ENCODE measurements at regions not wholly inside any gene's neighbourhood (a gene's known extent, or its start where the extent isn't known, plus 50 kb on each side); places are given as distances from the start of the nearest gene placed in this dataset.

DNA sequence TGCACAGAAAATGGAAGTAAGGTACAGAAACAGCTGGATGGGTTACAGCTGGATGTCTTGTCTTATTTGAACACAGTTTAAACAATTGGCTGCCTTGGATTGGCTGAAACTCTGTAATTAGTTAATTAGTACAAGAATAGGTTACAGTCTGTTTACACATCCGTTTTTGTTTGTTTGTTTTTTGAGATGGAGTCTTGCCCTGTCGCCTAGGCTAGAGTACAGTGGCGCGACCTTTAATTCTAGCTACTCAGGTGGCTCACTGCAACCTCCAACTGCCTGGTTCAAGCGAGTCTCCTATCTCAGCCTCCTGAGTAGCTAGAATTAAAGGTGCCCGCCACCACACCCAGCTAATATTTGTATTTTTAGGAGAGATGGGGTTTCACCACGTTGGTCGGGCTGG, 368.7 kb upstream of the KLF4 start:
- H3K9me3 Mint-ChIP-seq, result peaks cover 4% of the 10 kb centered on the region
- H3K36me3 Mint-ChIP-seq (ENCODE audit: low read depth), result no peaks in the 10 kb centered on the region
- H3K27me3 Mint-ChIP-seq (ENCODE audit: low read depth), result no peaks in the 10 kb centered on the region
- H3K4me3 Mint-ChIP-seq, result no peak overlapping the region
- no peak overlapping the region for H3K27ac Mint-ChIP-seq (ENCODE audit: unreplicated experiment)
- TF ChIP-seq, protein P1, sequence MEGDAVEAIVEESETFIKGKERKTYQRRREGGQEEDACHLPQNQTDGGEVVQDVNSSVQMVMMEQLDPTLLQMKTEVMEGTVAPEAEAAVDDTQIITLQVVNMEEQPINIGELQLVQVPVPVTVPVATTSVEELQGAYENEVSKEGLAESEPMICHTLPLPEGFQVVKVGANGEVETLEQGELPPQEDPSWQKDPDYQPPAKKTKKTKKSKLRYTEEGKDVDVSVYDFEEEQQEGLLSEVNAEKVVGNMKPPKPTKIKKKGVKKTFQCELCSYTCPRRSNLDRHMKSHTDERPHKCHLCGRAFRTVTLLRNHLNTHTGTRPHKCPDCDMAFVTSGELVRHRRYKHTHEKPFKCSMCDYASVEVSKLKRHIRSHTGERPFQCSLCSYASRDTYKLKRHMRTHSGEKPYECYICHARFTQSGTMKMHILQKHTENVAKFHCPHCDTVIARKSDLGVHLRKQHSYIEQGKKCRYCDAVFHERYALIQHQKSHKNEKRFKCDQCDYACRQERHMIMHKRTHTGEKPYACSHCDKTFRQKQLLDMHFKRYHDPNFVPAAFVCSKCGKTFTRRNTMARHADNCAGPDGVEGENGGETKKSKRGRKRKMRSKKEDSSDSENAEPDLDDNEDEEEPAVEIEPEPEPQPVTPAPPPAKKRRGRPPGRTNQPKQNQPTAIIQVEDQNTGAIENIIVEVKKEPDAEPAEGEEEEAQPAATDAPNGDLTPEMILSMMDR (conservative IDR thresholded peaks at IDR 0.05), result no peak
- no peak for DNase-seq (ENCODE audit: low read depth, low spot score)
- H3K4me1 Mint-ChIP-seq, result no peaks in the 10 kb centered on the region

DNA sequence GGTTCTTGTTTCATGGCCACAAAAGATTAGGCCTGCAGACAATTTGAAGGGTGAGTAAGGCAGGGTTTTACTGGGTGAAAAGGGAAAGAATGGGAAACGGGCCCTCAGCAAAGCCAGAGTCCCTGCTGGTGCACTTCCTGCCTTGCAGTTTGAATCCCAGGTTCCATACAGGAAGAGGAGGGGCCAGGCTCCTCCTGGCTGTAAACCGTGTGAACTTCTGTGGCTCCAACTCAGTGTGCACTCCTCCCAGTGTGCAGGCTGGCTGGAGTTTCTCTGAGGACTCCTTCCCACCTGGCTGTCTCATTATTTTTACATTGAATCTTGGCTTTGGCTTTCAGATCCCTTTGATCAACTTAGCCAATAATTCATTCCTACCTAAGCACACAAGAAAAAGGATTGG, 367.1 kb upstream of the KLF4 start:
- Mint-ChIP-seq H3K9me3 (peaks cover 4% of the 10 kb centered on the region), H3K36me3 (ENCODE audit: low read depth) (no peaks in the 10 kb centered on the region), H3K4me1 (no peaks in the 10 kb centered on the region), H3K27me3 (ENCODE audit: low read depth) (no peaks in the 10 kb centered on the region), H3K27ac (ENCODE audit: unreplicated experiment) (no peak overlapping the region), H3K4me3 (no peak overlapping the region)
- no peak for DNase-seq (ENCODE audit: low read depth, low spot score)
- TF ChIP-seq, protein P1 (conservative IDR thresholded peaks at IDR 0.05), result no peak

DNA sequence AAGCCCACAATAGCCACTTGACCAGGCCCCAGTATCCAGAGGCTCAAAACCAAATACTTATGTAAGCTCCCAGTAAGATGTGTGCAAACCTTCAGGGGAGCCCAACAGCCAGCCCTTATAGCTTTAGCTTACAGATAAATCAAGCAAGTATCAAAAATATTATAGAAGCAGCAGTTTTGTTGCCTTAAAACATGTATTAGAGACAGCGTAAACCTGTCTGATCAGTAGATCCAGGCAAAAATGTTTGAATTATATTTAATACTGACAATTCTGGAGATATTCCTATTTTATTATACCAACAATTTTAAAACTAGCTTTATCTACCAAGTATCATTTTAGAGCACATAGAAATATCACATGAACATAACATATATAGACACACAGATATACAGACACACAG, 365.6 kb upstream of the KLF4 start:
- peaks cover 4% of the 10 kb centered on the region for H3K9me3 Mint-ChIP-seq
- no peaks in the 10 kb centered on the region for H3K27me3 Mint-ChIP-seq (ENCODE audit: low read depth)
- H3K27ac Mint-ChIP-seq (ENCODE audit: unreplicated experiment), result no peak overlapping the region
- DNase-seq (ENCODE audit: low read depth, low spot score), result no peak
- no peaks in the 10 kb centered on the region for H3K4me1 Mint-ChIP-seq
- no peaks in the 10 kb centered on the region for H3K36me3 Mint-ChIP-seq (ENCODE audit: low read depth)
- no peak overlapping the region for H3K4me3 Mint-ChIP-seq
- TF ChIP-seq, protein P1 (conservative IDR thresholded peaks at IDR 0.05), result no peak

DNA sequence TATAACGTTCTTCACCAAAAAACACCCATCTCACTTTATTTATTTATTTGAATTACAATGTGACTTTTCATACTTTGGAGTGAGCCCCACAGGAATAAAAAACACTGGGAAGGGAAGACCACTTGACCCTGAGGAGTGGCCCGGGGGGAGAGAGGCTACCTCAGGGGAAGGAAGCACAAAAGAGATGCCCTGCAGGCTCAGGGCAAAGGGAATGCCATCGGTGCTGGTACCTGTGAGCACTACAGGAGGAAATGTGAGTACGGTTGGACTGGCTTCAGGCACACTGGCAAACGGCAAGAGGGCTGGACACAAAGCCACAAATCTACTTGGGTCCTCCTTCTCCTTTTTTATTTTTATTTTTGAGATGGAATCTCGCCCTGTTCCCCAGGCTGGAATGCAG, 363.9 kb upstream of the KLF4 start:
- H3K4me1 Mint-ChIP-seq, result no peaks in the 10 kb centered on the region
- peaks cover 4% of the 10 kb centered on the region for H3K9me3 Mint-ChIP-seq
- DNase-seq (ENCODE audit: low read depth, low spot score), result no peak
- no peak overlapping the region for H3K4me3 Mint-ChIP-seq
- H3K27me3 Mint-ChIP-seq (ENCODE audit: low read depth), result no peaks in the 10 kb centered on the region
- TF ChIP-seq, protein P1 (conservative IDR thresholded peaks at IDR 0.05), result no peak
- H3K36me3 Mint-ChIP-seq (ENCODE audit: low read depth), result no peaks in the 10 kb centered on the region
- no peak overlapping the region for H3K27ac Mint-ChIP-seq (ENCODE audit: unreplicated experiment)

DNA sequence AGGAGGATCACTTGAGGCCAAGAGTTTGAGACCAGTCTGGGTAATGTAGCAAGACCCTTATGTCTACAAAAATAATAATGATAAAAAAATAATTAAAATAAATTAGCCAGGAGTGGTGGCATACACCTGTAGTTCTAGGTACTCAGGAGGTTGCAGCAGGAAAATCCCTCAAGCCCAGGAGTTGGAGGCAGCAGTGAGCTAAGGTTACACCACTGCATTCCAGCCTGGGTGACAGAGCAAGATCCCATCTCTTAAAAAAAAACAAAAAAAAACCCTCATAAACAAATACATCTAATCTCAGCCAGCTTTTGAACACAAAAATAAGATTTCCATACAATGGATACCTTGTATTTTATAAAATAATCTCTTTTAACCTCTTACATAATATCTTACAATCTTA, 363.3 kb upstream of the KLF4 start:
- Mint-ChIP-seq H3K4me1 (no peaks in the 10 kb centered on the region), H3K4me3 (no peak overlapping the region), H3K27me3 (ENCODE audit: low read depth) (no peaks in the 10 kb centered on the region), H3K36me3 (ENCODE audit: low read depth) (no peaks in the 10 kb centered on the region), H3K9me3 (peaks cover 4% of the 10 kb centered on the region), H3K27ac (ENCODE audit: unreplicated experiment) (no peak overlapping the region)
- TF ChIP-seq, protein P1 (conservative IDR thresholded peaks at IDR 0.05), result no peak
- DNase-seq (ENCODE audit: low read depth, low spot score), result no peak

DNA sequence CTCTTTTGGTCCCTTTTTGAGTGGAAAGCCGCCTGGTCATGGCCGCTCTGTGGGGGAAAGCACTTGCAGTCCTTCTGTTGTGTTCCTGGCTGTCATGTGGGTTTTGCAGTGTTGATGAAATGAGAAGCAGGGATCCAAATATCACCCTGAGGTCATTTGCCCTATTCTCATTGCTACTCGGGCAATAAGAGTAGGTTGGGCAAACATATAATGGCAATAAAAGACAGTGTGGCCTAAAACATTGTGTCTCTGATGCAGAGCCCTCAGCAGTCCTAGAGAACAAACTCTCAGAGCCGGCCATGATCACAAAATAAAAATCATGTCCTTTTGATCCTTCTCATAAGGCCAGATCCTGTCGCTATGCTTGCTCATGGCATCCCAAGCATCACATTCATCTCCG, 361.1 kb upstream of the KLF4 start:
- peaks cover 4% of the 10 kb centered on the region for H3K9me3 Mint-ChIP-seq
- no peak overlapping the region for H3K4me3 Mint-ChIP-seq
- H3K27ac Mint-ChIP-seq (ENCODE audit: unreplicated experiment), result no peak overlapping the region
- no peaks in the 10 kb centered on the region for H3K27me3 Mint-ChIP-seq (ENCODE audit: low read depth)
- no peaks in the 10 kb centered on the region for H3K36me3 Mint-ChIP-seq (ENCODE audit: low read depth)
- no peaks in the 10 kb centered on the region for H3K4me1 Mint-ChIP-seq
- TF ChIP-seq, protein P1 (conservative IDR thresholded peaks at IDR 0.05), result no peak
- no peak for DNase-seq (ENCODE audit: low read depth, low spot score)

Data from neural crest cell (in vitro differentiated cells).